WTC11 (cell line): ENCODE measurements at regions not wholly inside any gene's neighbourhood (a gene's known extent, or its start where the extent isn't known, plus 50 kb on each side); places are given as distances from the start of the nearest gene placed in this dataset.

Experiments used
- ATAC-seq: fragments of 200-7000 bp; cut with Tn5 transposase; 2 replicates; pipeline ENCODE4 v1.10.0; 2021; ENCODE audit warnings: mild to moderate bottlenecking, moderate library complexity
- CTCF ChIA-PET: fragments of 300-600 bp; sonication (Branson Sonifier 250); formaldehyde crosslinking; loops from one replicate; lab custom pipeline; 2021; ENCODE audit warnings: antibody characterized with exemption; lab: Charles Lee
- POLR2A ChIA-PET: fragments of 350-600 bp; sonication (Branson Sonifier 250); formaldehyde crosslinking; loops from one replicate; lab custom pipeline; 2021; ENCODE audit warnings: antibody characterized with exemption; lab: Charles Lee
- DNase-seq: peaks from one replicate; pipeline ENCODE4 v3.0.0; 2021; ENCODE audit warnings: low spot score
- H3K27ac Mint-ChIP-seq: 2 replicates; pipeline ENCODE4 v1.8.0; 2021; ENCODE audit warnings: mixed read lengths
- H3K27me3 Mint-ChIP-seq: 2 replicates; pipeline ENCODE4 v1.8.0; 2021; ENCODE audit warnings: low read depth, mild to moderate bottlenecking, moderate library complexity, mixed read lengths
- H3K36me3 Mint-ChIP-seq: 2 replicates; pipeline ENCODE4 v1.8.0; 2021; ENCODE audit warnings: mixed read lengths
- H3K4me1 Mint-ChIP-seq: 2 replicates; pipeline ENCODE4 v1.8.0; 2022; ENCODE audit warnings: mixed read lengths
- H3K4me3 Mint-ChIP-seq: 2 replicates; pipeline ENCODE4 v1.8.0; 2021; ENCODE audit warnings: mild to moderate bottlenecking, moderate library complexity, mixed read lengths
- H3K9me3 Mint-ChIP-seq: 2 replicates; pipeline ENCODE4 v1.8.0; 2021; ENCODE audit warnings: mixed read lengths
- AFF4 ChIP-seq: sonication (generic); formaldehyde crosslinking; IDR thresholded peaks from 2 replicates; pipeline ENCODE4 v1.8.1; 2023; ENCODE audit warnings: mild to moderate bottlenecking, missing genetic modification reagents, borderline replicate concordance
- ATF6 ChIP-seq: sonication (generic); formaldehyde crosslinking; IDR thresholded peaks from 2 replicates; pipeline ENCODE4 v1.8.1; 2023; ENCODE audit warnings: mild to moderate bottlenecking, missing genetic modification reagents
- E2F1 ChIP-seq: sonication (generic); formaldehyde crosslinking; IDR thresholded peaks from 2 replicates; pipeline ENCODE4 v1.8.0; 2022; ENCODE audit warnings: mild to moderate bottlenecking, missing genetic modification reagents
- E2F4 ChIP-seq: sonication (generic); formaldehyde crosslinking; IDR thresholded peaks from 2 replicates; pipeline ENCODE4 v1.8.1; 2022; ENCODE audit warnings: low read depth, mild to moderate bottlenecking, moderate library complexity, missing genetic modification reagents, borderline replicate concordance
- EMX1 ChIP-seq: fragments of 250-450 bp; sonication (Bioruptor Pico); IDR thresholded peaks from 2 replicates; pipeline ENCODE4 v1.8.0; 2021; ENCODE audit warnings: mild to moderate bottlenecking
- ESRRA ChIP-seq: sonication (generic); formaldehyde crosslinking; IDR thresholded peaks from 2 replicates; pipeline ENCODE4 v1.8.1; 2022; ENCODE audit warnings: mild to moderate bottlenecking, missing genetic modification reagents, borderline replicate concordance
- GRHL2 ChIP-seq: fragments of 250-450 bp; sonication (Bioruptor Pico); IDR thresholded peaks from 2 replicates; pipeline ENCODE4 v1.8.0; 2022; ENCODE audit warnings: mild to moderate bottlenecking, moderate library complexity; ENCODE audit not compliant: insufficient replicate concordance, severe bottlenecking
- IRF1 ChIP-seq: sonication (generic); formaldehyde crosslinking; IDR thresholded peaks from 2 replicates; pipeline ENCODE4 v1.8.0; 2023; ENCODE audit warnings: missing genetic modification reagents
- MLX ChIP-seq: sonication (generic); formaldehyde crosslinking; IDR thresholded peaks from 2 replicates; pipeline ENCODE4 v1.8.1; 2023; ENCODE audit warnings: mild to moderate bottlenecking, missing genetic modification reagents, moderate library complexity
- MXD4 ChIP-seq: fragments of 250-450 bp; sonication (Bioruptor Pico); IDR thresholded peaks from 2 replicates; pipeline ENCODE4 v1.8.0; 2021; ENCODE audit warnings: mild to moderate bottlenecking, moderate library complexity, borderline replicate concordance
- NR3C1 ChIP-seq: sonication (generic); formaldehyde crosslinking; conservative IDR thresholded peaks from 2 replicates; pipeline ENCODE4 v1.8.1; 2023; ENCODE audit warnings: low read depth, mild to moderate bottlenecking, missing genetic modification reagents
- PREB ChIP-seq: sonication (generic); formaldehyde crosslinking; IDR thresholded peaks from 2 replicates; pipeline ENCODE4 v1.8.1; 2022; ENCODE audit warnings: mild to moderate bottlenecking, missing genetic modification reagents, moderate library complexity, borderline replicate concordance
- SP1 ChIP-seq: sonication (generic); formaldehyde crosslinking; conservative IDR thresholded peaks from 2 replicates; pipeline ENCODE4 v1.8.1; 2022; ENCODE audit warnings: missing genetic modification reagents
- STAT6 ChIP-seq: sonication (generic); formaldehyde crosslinking; conservative IDR thresholded peaks from 2 replicates; pipeline ENCODE4 v1.8.1; 2023; ENCODE audit warnings: mild to moderate bottlenecking, low read depth, missing genetic modification reagents, moderate library complexity
- ZNF232 ChIP-seq: sonication (generic); formaldehyde crosslinking; IDR thresholded peaks from 2 replicates; pipeline ENCODE4 v1.8.0; 2022; ENCODE audit warnings: mild to moderate bottlenecking, missing genetic modification reagents

- H3K4me3 Mint-ChIP-seq: no peak overlapping the region
- no peak overlapping the region for H3K27ac Mint-ChIP-seq
- TF ChIP-seq MXD4: no peak
- no peak for TF ChIP-seq ATF6 (CRISPR knock-in tag)
- TF ChIP-seq E2F4 (CRISPR knock-in tag): no peak
- TF ChIP-seq EMX1 (CRISPR knock-in tag): no peak
- TF ChIP-seq E2F1 (CRISPR knock-in tag): no peak
- TF ChIP-seq IRF1 (CRISPR knock-in tag): no peak
- TF ChIP-seq PREB (CRISPR knock-in tag): no peak
- no peak for TF ChIP-seq NR3C1 (CRISPR knock-in tag)
- no peak for TF ChIP-seq ZNF232 (CRISPR knock-in tag)
- TF ChIP-seq ESRRA (CRISPR knock-in tag): no peak
- no peak for TF ChIP-seq MLX (CRISPR knock-in tag)
- no peak for TF ChIP-seq GRHL2
- no peak for TF ChIP-seq STAT6 (CRISPR knock-in tag)
- no peak for TF ChIP-seq SP1 (CRISPR knock-in tag)
- TF ChIP-seq AFF4 (CRISPR knock-in tag): no peak
- CTCF ChIA-PET: no interaction called here
- H3K9me3 Mint-ChIP-seq: peaks cover 6% of the 10 kb centered on the region; the same call in 1 of the 2 replicates
- POLR2A ChIA-PET: no interaction called here
- no peak for ATAC-seq
- peaks cover 4% of the 10 kb centered on the region; the same call in 1 of the 2 replicates for H3K4me1 Mint-ChIP-seq
- H3K27me3 Mint-ChIP-seq: no peaks in the 10 kb centered on the region
- no peaks in the 10 kb centered on the region for H3K36me3 Mint-ChIP-seq
- no peak for DNase-seq
Measured at GRCh38 chr5:3654515-3654914, 58.9 kb downstream of the IRX1 start.
